Tibial artery (tissue), 4 donors: ENCODE measurements at regions not wholly inside any gene's neighbourhood (a gene's known extent, or its start where the extent isn't known, plus 50 kb on each side); places are given as distances from the start of the nearest gene placed in this dataset.

ENCODE experiments used
- DNase-seq, 2 donors: peaks; one replicate each; pipeline ENCODE4 v3.0.0-alpha.2; 2019
- H3K27ac ChIP-seq, 2 donors: fragments of 200-600 bp; sonication (generic) in 1 of 2; 1 replicate in 1 of 2; 2 replicates in 1 of 2; pipeline ENCODE4 v1.5.1; 2018 to 2019; ENCODE audit warnings: mild to moderate bottlenecking in 1 of 2
- H3K27me3 ChIP-seq, 2 donors: fragments of 200-600 bp; sonication (generic) in 1 of 2; one replicate each; pipeline versions ENCODE4 v1.5.1 to v1.6.0; 2016 to 2019
- H3K36me3 ChIP-seq, 3 donors: fragments of 200-600 bp; sonication (generic) in 2 of 3; one replicate each; pipeline ENCODE4 v1.5.1; 2016 to 2019; ENCODE audit warnings: mild to moderate bottlenecking in 2 of 3
- H3K4me1 ChIP-seq, 4 donors: fragments of 200-600 bp; sonication (generic) in 2 of 4; 1 replicate in 3 of 4; 2 replicates in 1 of 4; pipeline ENCODE4 v1.5.1; 2016 to 2019
- H3K4me3 ChIP-seq, 2 donors: fragments of 200-600 bp; sonication (generic) in 1 of 2; 1 replicate in 1 of 2; 2 replicates in 1 of 2; pipeline ENCODE4 v1.5.1; 2018 to 2019; ENCODE audit warnings: mild to moderate bottlenecking in 2 of 2
- H3K9me3 ChIP-seq, 3 donors: fragments of 200-600 bp; sonication (generic) in 1 of 3; one replicate each; pipeline ENCODE4 v1.5.1; 2016 to 2019
- intact Hi-C: fragments of 100-400 bp; cut with DNase I; formaldehyde crosslinking; loops from one replicate; pipeline ENCODE4 v1.15.0; 2023; ENCODE audit warnings: low total_unique reads
- TF ChIP-seq, protein P1 (sequence below), 2 experiments: fragments of 200-600 bp in 1 of 2; fragments of 450-650 bp in 1 of 2; IDR thresholded peaks; one replicate each; pipeline ENCODE4 v1.5.1; 2017 to 2019; ENCODE audit warnings: antibody characterized with exemption in 2 of 2, mild to moderate bottlenecking in 1 of 2, moderate library complexity in 1 of 2

DNA sequence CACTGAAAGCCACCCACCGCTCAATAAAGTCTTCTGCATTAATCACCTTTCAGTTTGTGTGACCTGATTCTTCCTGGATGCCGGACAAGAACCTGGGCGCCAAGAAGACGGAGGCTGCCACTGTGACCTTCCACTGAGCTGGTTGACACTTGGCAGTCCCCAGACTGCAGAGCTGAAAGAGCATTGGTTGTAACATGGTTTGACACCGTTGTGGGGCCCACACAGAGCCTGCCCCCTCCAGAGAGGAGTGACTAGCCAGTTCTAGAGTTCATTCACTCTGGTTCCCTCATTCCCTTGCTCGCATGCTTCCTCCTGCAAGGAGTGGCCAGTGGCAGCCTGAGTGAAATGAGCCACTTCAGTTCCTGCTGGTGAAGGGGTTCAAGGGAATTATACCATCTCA lies 86.2 kb upstream of the ANXA1 start:
- Histone ChIP-seq H3K9me3 (no peaks in the 10 kb centered on the region), H3K4me3 (no peak overlapping the region), H3K4me1 (peaks cover 0 to 13% (median 12%) of the 10 kb centered on the region in 4 donors), H3K36me3 (no peaks in the 10 kb centered on the region), H3K27me3 (no peaks in the 10 kb centered on the region), H3K27ac (no peak overlapping the region)
- intact Hi-C loops, result no loop called here
- TF ChIP-seq, protein P1, sequence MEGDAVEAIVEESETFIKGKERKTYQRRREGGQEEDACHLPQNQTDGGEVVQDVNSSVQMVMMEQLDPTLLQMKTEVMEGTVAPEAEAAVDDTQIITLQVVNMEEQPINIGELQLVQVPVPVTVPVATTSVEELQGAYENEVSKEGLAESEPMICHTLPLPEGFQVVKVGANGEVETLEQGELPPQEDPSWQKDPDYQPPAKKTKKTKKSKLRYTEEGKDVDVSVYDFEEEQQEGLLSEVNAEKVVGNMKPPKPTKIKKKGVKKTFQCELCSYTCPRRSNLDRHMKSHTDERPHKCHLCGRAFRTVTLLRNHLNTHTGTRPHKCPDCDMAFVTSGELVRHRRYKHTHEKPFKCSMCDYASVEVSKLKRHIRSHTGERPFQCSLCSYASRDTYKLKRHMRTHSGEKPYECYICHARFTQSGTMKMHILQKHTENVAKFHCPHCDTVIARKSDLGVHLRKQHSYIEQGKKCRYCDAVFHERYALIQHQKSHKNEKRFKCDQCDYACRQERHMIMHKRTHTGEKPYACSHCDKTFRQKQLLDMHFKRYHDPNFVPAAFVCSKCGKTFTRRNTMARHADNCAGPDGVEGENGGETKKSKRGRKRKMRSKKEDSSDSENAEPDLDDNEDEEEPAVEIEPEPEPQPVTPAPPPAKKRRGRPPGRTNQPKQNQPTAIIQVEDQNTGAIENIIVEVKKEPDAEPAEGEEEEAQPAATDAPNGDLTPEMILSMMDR (IDR thresholded peaks at IDR 0.05), result no peak
- no peak for DNase-seq

DNA sequence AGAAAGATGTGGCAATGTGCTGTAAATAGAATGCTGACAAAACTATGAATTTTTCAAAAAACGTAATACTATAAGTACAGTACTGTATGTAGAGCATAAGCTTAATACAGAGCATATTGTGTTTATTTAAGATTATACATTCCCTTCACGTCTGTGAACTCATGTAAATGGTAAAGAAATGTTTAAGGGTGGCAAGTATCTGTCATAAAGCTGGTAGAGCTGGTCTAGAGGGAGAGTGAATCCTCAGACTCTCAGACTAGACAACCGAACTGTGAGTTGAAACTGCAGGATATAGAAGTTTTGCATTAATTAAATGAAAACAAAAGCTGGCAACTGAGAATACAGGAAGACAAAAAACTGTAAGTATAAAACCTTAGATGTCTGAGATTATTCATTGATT lies 87.3 kb upstream of the ANXA1 start:
- TF ChIP-seq, protein P1 (IDR thresholded peaks at IDR 0.05), result no peak
- H3K27me3 ChIP-seq, result no peaks in the 10 kb centered on the region
- no peaks in the 10 kb centered on the region for H3K9me3 ChIP-seq
- peaks cover 0 to 23% (median 15%) of the 10 kb centered on the region in 4 donors for H3K4me1 ChIP-seq
- H3K27ac ChIP-seq, result no peak overlapping the region
- intact Hi-C loops, result no loop called here
- DNase-seq, result no peak
- H3K36me3 ChIP-seq, result no peaks in the 10 kb centered on the region
- no peak overlapping the region for H3K4me3 ChIP-seq

DNA sequence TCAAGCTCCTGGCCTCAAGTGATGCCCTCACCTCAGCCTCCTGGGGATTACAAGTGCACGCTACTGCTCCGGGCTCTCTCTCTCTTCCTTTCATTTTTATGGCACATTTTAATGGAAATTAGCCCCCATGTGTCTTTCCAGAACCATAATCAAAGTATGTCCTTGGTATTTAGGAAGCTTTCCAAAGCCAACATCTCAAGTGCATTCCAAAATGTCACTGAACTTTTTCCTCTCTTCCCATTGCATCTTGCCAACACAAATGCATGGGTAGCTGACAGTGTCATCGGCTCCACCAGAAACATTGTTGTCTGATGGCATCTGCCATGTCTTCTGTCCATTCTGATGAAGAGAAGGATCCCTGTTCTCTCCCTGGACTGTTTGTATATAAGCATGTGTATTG lies 90.5 kb upstream of the ANXA1 start:
- no peak for DNase-seq
- Histone ChIP-seq H3K27ac (no peak overlapping the region), H3K4me3 (no peak overlapping the region)

DNA sequence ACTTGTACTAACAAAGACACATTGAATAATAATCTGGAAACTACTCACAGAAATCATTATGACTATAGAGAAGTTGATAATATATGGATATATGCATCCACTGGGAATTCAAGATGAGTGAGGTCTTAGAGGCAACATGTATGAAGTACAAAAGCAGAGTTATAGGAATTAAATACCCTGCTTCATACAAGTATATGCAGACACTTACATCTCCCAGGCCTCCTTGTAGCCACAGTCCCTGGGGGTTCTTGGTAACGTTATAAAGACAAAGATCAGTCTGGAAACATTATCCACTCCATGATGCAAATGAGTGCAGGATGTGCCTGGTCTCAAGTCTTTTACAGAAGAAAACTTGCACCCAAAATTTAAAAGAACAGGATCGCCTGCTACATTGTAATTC lies 92.4 kb upstream of the ANXA1 start:
- Histone ChIP-seq H3K9me3 (no peaks in the 10 kb centered on the region), H3K36me3 (no peaks in the 10 kb centered on the region), H3K4me3 (no peak overlapping the region), H3K27me3 (no peaks in the 10 kb centered on the region), H3K4me1 (peaks cover 0 to 30% (median 15%) of the 10 kb centered on the region in 4 donors), H3K27ac (no peak overlapping the region)
- intact Hi-C loops, result no loop called here
- DNase-seq, result no peak
- TF ChIP-seq, protein P1 (IDR thresholded peaks at IDR 0.05), result no peak

More for the DNA sequence above, 90.5 kb upstream of the ANXA1 start:
- TF ChIP-seq, protein P1 (IDR thresholded peaks at IDR 0.05), result no peak
- Histone ChIP-seq H3K4me1 (peaks cover 0 to 30% (median 15%) of the 10 kb centered on the region in 4 donors), H3K9me3 (no peaks in the 10 kb centered on the region), H3K36me3 (no peaks in the 10 kb centered on the region), H3K27me3 (no peaks in the 10 kb centered on the region)
- intact Hi-C loops, result no loop called here

DNA sequence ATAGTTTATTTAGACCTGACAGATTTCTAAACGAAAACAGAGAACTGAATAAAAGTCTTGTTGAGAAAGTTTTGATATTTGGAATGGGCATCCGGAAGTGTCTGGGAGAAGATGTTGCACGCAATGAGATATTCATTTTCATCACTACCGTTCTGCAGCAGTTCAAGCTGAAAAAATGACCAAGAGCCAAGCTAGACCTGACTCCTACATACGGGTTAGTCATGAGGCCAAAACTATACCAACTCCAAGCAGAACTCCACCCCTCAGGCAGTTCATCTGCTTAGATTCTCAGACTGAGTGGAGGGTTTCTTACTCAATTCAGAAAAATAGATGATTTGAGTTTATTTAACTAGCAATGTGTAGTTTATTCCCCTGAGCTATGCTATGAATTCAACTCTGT lies 95.4 kb upstream of the ANXA1 start:
- H3K9me3 ChIP-seq, result no peaks in the 10 kb centered on the region
- no peaks in the 10 kb centered on the region for H3K27me3 ChIP-seq
- H3K27ac ChIP-seq, result no peak overlapping the region
- DNase-seq, result no peak
- peaks cover 0 to 25% (median 11%) of the 10 kb centered on the region in 4 donors for H3K4me1 ChIP-seq
- TF ChIP-seq, protein P1 (IDR thresholded peaks at IDR 0.05), result no peak
- intact Hi-C loops, result no loop called here
- no peak overlapping the region for H3K4me3 ChIP-seq
- H3K36me3 ChIP-seq, result no peaks in the 10 kb centered on the region

DNA sequence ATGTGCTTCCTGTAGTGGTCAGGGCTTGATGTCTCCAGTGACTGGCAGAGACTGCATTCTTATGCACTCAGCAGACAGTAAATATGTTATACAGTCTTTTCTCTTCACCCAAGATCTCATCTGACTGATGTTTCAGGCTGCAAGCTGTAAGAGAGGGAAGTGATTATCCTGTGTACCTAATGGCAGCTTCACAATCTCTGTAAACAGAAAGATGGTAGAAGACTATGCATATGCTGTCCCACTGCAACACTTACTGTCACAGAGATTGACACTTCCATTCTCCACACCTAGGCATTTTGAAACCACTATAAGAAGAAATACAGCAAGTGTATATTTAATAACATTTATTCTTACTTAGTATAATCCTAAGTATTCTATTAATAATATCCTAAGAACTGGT lies 97.6 kb upstream of the ANXA1 start:
- Histone ChIP-seq H3K4me3 (no peak overlapping the region), H3K27ac (no peak overlapping the region), H3K27me3 (no peaks in the 10 kb centered on the region), H3K4me1 (peaks cover 0 to 26% (median 0%) of the 10 kb centered on the region in 4 donors), H3K9me3 (no peaks in the 10 kb centered on the region), H3K36me3 (no peaks in the 10 kb centered on the region)
- intact Hi-C loops, result no loop called here
- TF ChIP-seq, protein P1 (IDR thresholded peaks at IDR 0.05), result no peak
- no peak for DNase-seq
